GM23338 (cell line): ENCODE measurements at regions not wholly inside any gene's neighbourhood (a gene's known extent, or its start where the extent isn't known, plus 50 kb on each side); places are given as distances from the start of the nearest gene placed in this dataset.

ENCODE experiments used
- ATAC-seq: fragments of 200-7000 bp; cut with Tn5 transposase; 3 replicates; pipeline ENCODE4 v1.9.1; 2020
- DNase-seq: peaks from one replicate; pipeline ENCODE4 v3.0.0-alpha.2; 2015; ENCODE audit warnings: low spot score
- H2AFZ ChIP-seq: fragments of 200-600 bp; sonication (generic); 2 replicates; pipeline ENCODE4 v1.8.0; 2016; ENCODE audit warnings: antibody characterized with exemption, mild to moderate bottlenecking, moderate library complexity
- H3F3A ChIP-seq: fragments of 200-600 bp; sonication (generic); replicated peaks from 2 replicates; pipeline ENCODE4 v1.8.0; 2017; ENCODE audit warnings: antibody characterized with exemption, mixed run types, low read depth
- H3K27ac ChIP-seq: fragments of 200-600 bp; sonication (generic); 2 replicates; pipeline ENCODE4 v1.6.1; 2016; ENCODE audit warnings: low read depth
- H3K27me3 ChIP-seq: fragments of 200-600 bp; sonication (generic); 2 replicates; pipeline ENCODE4 v1.8.0; 2016; ENCODE audit warnings: mild to moderate bottlenecking, mixed run types, moderate library complexity; ENCODE audit not compliant: insufficient read depth
- H3K36me3 ChIP-seq: fragments of 200-600 bp; sonication (generic); 2 replicates; pipeline ENCODE4 v1.8.0; 2016; ENCODE audit warnings: mild to moderate bottlenecking; ENCODE audit not compliant: insufficient read depth
- H3K4me1 ChIP-seq: fragments of 200-600 bp; sonication (generic); 2 replicates; pipeline ENCODE4 v1.8.0; 2016; ENCODE audit warnings: mild to moderate bottlenecking, moderate library complexity; ENCODE audit not compliant: insufficient read depth
- H3K4me2 ChIP-seq: fragments of 200-600 bp; sonication (generic); 2 replicates; pipeline ENCODE4 v1.7.1; 2017; ENCODE audit warnings: mixed run types
- H3K4me3 ChIP-seq: fragments of 200-600 bp; sonication (generic); 2 replicates; pipeline ENCODE4 v1.6.1; 2016; ENCODE audit warnings: mixed run types
- H3K79me2 ChIP-seq: fragments of 200-600 bp; sonication (generic); replicated peaks from 2 replicates; pipeline ENCODE4 v1.8.0; 2017; ENCODE audit warnings: mild to moderate bottlenecking; ENCODE audit not compliant: insufficient read depth
- H3K9me2 ChIP-seq: fragments of 200-600 bp; sonication (generic); 2 replicates; pipeline ENCODE4 v1.8.0; 2017; ENCODE audit not compliant: insufficient read depth
- H4K20me1 ChIP-seq: fragments of 200-600 bp; sonication (generic); replicated peaks from 2 replicates; pipeline ENCODE4 v1.8.0; 2017; ENCODE audit warnings: mild to moderate bottlenecking; ENCODE audit not compliant: insufficient read depth
- H3K27ac Mint-ChIP-seq: 2 replicates; pipeline ENCODE4 v1.8.0; 2020; ENCODE audit warnings: inconsistent platforms, mild to moderate bottlenecking, moderate library complexity, mixed read lengths
- H3K27me3 Mint-ChIP-seq: 3 replicates; pipeline ENCODE4 v1.8.0; 2022; ENCODE audit warnings: low read depth, mild to moderate bottlenecking, moderate library complexity, mixed read lengths, inconsistent platforms; ENCODE audit not compliant: insufficient read depth, poor library complexity
- H3K36me3 Mint-ChIP-seq: 3 replicates; pipeline ENCODE4 v1.8.0; 2021; ENCODE audit warnings: low read depth, mild to moderate bottlenecking, inconsistent platforms, moderate library complexity, mixed read lengths
- H3K4me1 Mint-ChIP-seq: 3 replicates; pipeline ENCODE4 v1.8.0; 2020; ENCODE audit warnings: mild to moderate bottlenecking, inconsistent platforms, mixed read lengths
- H3K4me3 Mint-ChIP-seq: 3 replicates; pipeline ENCODE4 v1.8.0; 2021; ENCODE audit warnings: moderate library complexity, mild to moderate bottlenecking, inconsistent platforms, mixed read lengths
- H3K9me3 Mint-ChIP-seq: 3 replicates; pipeline ENCODE4 v1.8.0; 2020; ENCODE audit warnings: moderate library complexity, mild to moderate bottlenecking, inconsistent platforms, mixed read lengths
- CREB1 ChIP-seq: fragments of 250-450 bp; sonication (Bioruptor Pico); IDR thresholded peaks from 2 replicates; pipeline ENCODE4 v1.5.0; 2020; ENCODE audit warnings: low read depth, mild to moderate bottlenecking, moderate library complexity
- EZH2 ChIP-seq: fragments of 200-600 bp; sonication (generic); IDR thresholded peaks from one replicate; pipeline ENCODE4 v1.8.0; 2017; ENCODE audit warnings: antibody characterized with exemption, mild to moderate bottlenecking, low read depth; ENCODE audit not compliant: unreplicated experiment
- JUNB ChIP-seq: IDR thresholded peaks from one replicate; pipeline ENCODE4 v1.6.1; 2016; ENCODE audit warnings: antibody characterized with exemption; ENCODE audit not compliant: unreplicated experiment
- NANOG ChIP-seq: IDR thresholded peaks from 2 replicates; pipeline ENCODE4 v1.6.1; 2016; ENCODE audit warnings: antibody characterized with exemption, borderline replicate concordance
- STAT1 ChIP-seq: IDR thresholded peaks from one replicate; pipeline ENCODE4 v1.6.1; 2016; ENCODE audit warnings: antibody characterized with exemption; ENCODE audit not compliant: unreplicated experiment
- ZNF114 ChIP-seq: fragments of 250-450 bp; sonication (Bioruptor Pico); IDR thresholded peaks from 2 replicates; pipeline ENCODE4 v1.5.0; 2020; ENCODE audit warnings: mild to moderate bottlenecking, moderate library complexity
- TF ChIP-seq, protein P1 (sequence below): fragments of 250-450 bp; sonication (Bioruptor Pico); IDR thresholded peaks from 2 replicates; pipeline ENCODE4 v1.5.0; 2020; ENCODE audit warnings: mild to moderate bottlenecking, moderate library complexity

DNA sequence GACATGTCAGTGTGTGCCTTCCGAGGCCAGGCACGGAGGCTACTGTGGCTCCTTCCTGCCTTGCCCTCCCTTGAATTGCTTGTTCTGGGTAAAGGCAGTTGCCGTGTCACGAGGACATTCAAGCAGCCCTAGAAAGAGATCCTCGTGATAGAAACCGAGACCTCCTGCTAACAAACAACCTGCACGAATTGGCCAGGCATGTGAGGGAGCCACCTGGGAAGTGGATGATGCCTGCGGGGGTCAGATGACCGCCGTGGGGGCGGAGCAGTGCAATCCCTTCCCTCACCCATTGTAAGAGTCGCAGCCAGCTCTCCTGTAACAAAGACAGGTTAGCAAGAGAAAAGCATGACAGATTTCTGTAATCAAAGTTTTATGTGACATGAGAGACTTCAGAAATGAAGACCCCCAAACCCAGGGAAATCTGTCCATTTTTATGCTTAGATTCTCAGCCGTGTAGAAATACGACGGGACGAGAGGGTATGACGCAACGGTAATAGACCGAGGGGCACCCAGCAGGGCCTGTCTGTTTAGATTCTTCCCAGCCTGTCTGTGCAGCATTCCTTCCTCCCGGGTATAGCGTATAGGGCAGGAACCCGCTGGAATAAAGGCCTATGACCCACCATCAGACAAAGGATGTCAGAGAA is 241.7 kb downstream of the GATA3 start (continued):
- TF ChIP-seq, protein P1, sequence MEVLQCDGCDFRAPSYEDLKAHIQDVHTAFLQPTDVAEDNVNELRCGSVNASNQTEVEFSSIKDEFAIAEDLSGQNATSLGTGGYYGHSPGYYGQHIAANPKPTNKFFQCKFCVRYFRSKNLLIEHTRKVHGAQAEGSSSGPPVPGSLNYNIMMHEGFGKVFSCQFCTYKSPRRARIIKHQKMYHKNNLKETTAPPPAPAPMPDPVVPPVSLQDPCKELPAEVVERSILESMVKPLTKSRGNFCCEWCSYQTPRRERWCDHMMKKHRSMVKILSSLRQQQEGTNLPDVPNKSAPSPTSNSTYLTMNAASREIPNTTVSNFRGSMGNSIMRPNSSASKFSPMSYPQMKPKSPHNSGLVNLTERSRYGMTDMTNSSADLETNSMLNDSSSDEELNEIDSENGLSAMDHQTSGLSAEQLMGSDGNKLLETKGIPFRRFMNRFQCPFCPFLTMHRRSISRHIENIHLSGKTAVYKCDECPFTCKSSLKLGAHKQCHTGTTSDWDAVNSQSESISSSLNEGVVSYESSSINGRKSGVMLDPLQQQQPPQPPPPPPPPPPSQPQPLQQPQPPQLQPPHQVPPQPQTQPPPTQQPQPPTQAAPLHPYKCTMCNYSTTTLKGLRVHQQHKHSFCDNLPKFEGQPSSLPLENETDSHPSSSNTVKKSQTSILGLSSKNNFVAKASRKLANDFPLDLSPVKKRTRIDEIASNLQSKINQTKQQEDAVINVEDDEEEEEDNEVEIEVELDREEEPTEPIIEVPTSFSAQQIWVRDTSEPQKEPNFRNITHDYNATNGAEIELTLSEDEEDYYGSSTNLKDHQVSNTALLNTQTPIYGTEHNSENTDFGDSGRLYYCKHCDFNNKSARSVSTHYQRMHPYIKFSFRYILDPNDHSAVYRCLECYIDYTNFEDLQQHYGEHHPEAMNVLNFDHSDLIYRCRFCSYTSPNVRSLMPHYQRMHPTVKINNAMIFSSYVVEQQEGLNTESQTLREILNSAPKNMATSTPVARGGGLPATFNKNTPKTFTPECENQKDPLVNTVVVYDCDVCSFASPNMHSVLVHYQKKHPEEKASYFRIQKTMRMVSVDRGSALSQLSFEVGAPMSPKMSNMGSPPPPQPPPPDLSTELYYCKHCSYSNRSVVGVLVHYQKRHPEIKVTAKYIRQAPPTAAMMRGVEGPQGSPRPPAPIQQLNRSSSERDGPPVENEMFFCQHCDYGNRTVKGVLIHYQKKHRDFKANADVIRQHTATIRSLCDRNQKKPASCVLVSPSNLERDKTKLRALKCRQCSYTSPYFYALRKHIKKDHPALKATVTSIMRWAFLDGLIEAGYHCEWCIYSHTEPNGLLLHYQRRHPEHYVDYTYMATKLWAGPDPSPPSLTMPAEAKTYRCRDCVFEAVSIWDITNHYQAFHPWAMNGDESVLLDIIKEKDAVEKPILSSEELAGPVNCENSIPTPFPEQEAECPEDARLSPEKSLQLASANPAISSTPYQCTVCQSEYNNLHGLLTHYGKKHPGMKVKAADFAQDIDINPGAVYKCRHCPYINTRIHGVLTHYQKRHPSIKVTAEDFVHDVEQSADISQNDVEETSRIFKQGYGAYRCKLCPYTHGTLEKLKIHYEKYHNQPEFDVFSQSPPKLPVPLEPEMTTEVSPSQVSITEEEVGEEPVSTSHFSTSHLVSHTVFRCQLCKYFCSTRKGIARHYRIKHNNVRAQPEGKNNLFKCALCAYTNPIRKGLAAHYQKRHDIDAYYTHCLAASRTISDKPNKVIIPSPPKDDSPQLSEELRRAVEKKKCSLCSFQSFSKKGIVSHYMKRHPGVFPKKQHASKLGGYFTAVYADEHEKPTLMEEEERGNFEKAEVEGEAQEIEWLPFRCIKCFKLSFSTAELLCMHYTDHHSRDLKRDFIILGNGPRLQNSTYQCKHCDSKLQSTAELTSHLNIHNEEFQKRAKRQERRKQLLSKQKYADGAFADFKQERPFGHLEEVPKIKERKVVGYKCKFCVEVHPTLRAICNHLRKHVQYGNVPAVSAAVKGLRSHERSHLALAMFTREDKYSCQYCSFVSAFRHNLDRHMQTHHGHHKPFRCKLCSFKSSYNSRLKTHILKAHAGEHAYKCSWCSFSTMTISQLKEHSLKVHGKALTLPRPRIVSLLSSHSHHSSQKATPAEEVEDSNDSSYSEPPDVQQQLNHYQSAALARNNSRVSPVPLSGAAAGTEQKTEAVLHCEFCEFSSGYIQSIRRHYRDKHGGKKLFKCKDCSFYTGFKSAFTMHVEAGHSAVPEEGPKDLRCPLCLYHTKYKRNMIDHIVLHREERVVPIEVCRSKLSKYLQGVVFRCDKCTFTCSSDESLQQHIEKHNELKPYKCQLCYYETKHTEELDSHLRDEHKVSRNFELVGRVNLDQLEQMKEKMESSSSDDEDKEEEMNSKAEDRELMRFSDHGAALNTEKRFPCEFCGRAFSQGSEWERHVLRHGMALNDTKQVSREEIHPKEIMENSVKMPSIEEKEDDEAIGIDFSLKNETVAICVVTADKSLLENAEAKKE (CRISPR knock-in tag) = no peak
- no peak for TF ChIP-seq CREB1 (CRISPR knock-in tag)

GRCh38 chr10:8296734-8297101 is 242.2 kb downstream of the GATA3 start:
- Mint-ChIP-seq H3K9me3 (no peaks in the 10 kb centered on the region), H3K27me3 (peaks cover 7% of the 10 kb centered on the region), H3K4me1 (peaks cover 10% of the 10 kb centered on the region; the same call in 2 of the 3 replicates), H3K27ac (no peak overlapping the region), H3K36me3 (no peaks in the 10 kb centered on the region), H3K4me3 (peak overlapping the region; percentile 55; the same call in 1 of the 3 replicates)
- no peaks in the 10 kb centered on the region for H3F3A ChIP-seq
- ATAC-seq (no peak), DNase-seq (no peak)
- H3K4me3 ChIP-seq = peak overlapping the region; percentile 49
- H3K27ac ChIP-seq = no peak overlapping the region
- H3K27me3 ChIP-seq = peaks cover 6% of the 10 kb centered on the region; the same call in 1 of the 2 replicates
- no peaks in the 10 kb centered on the region for H3K4me1 ChIP-seq
- H3K4me2 ChIP-seq = peak overlapping the region; percentile 76
- no peaks in the 10 kb centered on the region for H3K79me2 ChIP-seq
- peaks cover 3% of the 10 kb centered on the region; the same call in 1 of the 2 replicates for H3K9me2 ChIP-seq
- H4K20me1 ChIP-seq = no peaks in the 10 kb centered on the region
- H2AFZ ChIP-seq = 0 out of 2 replicates have a peak overlapping the region, but pooled peaks have one; percentile 89
- H3K36me3 ChIP-seq = no peaks in the 10 kb centered on the region
- TF ChIP-seq STAT1 = no peak
- no peak for TF ChIP-seq EZH2
- TF ChIP-seq NANOG = no peak
- TF ChIP-seq JUNB = no peak
- no peak for TF ChIP-seq ZNF114 (CRISPR knock-in tag)
- TF ChIP-seq, protein P1 (CRISPR knock-in tag) = no peak
- no peak for TF ChIP-seq CREB1 (CRISPR knock-in tag)
